ENCODE measurements at regions not wholly inside any gene's neighbourhood (a gene's known extent, or its start where the extent isn't known, plus 50 kb on each side); places are given as distances from the start of the nearest gene placed in this dataset.
A peak's percentile ranks its signal among the peaks of the same experiment; 100 is the strongest.

DNA sequence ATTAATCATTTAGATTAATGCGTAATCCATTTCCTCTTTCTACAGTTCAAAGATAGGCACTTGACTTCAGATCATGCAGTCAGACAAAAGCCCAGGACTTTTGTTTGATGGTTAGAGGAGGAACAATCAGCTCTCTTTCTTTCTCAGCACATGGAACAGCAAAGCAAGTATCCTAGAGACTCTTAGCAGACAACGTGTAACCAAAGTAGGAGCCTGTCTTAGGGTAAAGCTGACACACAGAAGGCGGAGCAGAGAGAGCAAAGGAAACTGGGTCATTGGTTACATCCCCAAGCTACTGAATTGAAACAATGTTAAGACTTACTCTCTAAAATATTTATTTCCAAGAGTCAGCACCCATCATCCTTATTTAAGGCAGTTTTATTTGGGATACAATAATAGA, 110.0 kb upstream of the HES1 start:
- H3K9me3 Mint-ChIP-seq: peaks cover 0 to 6% of the 10 kb centered on the region in 2 experiments; a peak in 1 of 5 replicates

More for the DNA sequence above, 110.0 kb upstream of the HES1 start:
- Histone ChIP-seq H2AFZ (ENCODE audit: low read length) (no peak overlapping the region), H4K5ac (ENCODE audit: insufficient read length, low read depth, low read length) (no peak overlapping the region), H3K56ac (ENCODE audit: insufficient read length, low read depth, low read length) (no peak overlapping the region), H4K91ac (ENCODE audit: insufficient read length, low read depth, low read length) (no peak overlapping the region), H3K4me1 (ENCODE audit: insufficient read depth, low read length) (no peaks in the 10 kb centered on the region), H2BK12ac (ENCODE audit: insufficient read length, low read depth, low read length) (no peak overlapping the region), H3K79me2 (ENCODE audit: insufficient read depth, low read length) (no peaks in the 10 kb centered on the region), H2AK5ac (ENCODE audit: insufficient read length, low read length) (no peak overlapping the region), H3K9ac (ENCODE audit: extremely low read depth, insufficient read length, low read length) (no peak overlapping the region), H3K27ac (ENCODE audit: insufficient read length, low read depth, low read length) (no peak overlapping the region), H3K4ac (ENCODE audit: low read depth, low read length) (no peak overlapping the region), H3T11ph (ENCODE audit: low read length) (no peak overlapping the region), H2BK20ac (ENCODE audit: low read depth, low read length, poor library complexity, severe bottlenecking) (no peak overlapping the region), H4K20me1 (ENCODE audit: control insufficient read depth, insufficient read depth, insufficient read length) (no peaks in the 10 kb centered on the region), H3K23me2 (ENCODE audit: insufficient read length, low read depth, low read length, poor library complexity, severe bottlenecking) (no peaks in the 10 kb centered on the region), H2BK5ac (ENCODE audit: insufficient read length, low read length) (no peak overlapping the region), H3K14ac (ENCODE audit: insufficient read depth, low read length) (no peak overlapping the region), H3K79me1 (ENCODE audit: insufficient read depth, low read depth, low read length, poor library complexity, severe bottlenecking) (no peaks in the 10 kb centered on the region), H3K4me2 (ENCODE audit: insufficient read depth, insufficient read length, low read length) (no peak overlapping the region), H3K18ac (ENCODE audit: insufficient read length, low read depth, low read length) (no peak overlapping the region), H2BK15ac (ENCODE audit: low read depth, low read length) (no peak overlapping the region), H4K8ac (replicated peaks; ENCODE audit: insufficient read length, low read depth, low read length) (no peak overlapping the region), H3K23ac (ENCODE audit: insufficient read length, low read depth, low read length) (no peak overlapping the region), H3K9me3 (ENCODE audit: control insufficient read depth, low read depth, low read length) (no peaks in the 10 kb centered on the region), H2BK120ac (ENCODE audit: low read depth, low read length, poor library complexity, severe bottlenecking) (no peak overlapping the region), H3K27me3 (ENCODE audit: insufficient read depth, low read length) (no peaks in the 10 kb centered on the region)
- no peaks in the 10 kb centered on the region; a peak in 1 of 7 replicates for H3K36me3 Mint-ChIP-seq (ENCODE audit: insufficient read depth in 1 of 3, low read depth in 3 of 3)
- H3K4me1 Mint-ChIP-seq: peaks cover 7 to 9% of the 10 kb centered on the region in 2 experiments
- whole genome bisulfite sequencing (ENCODE audit: extremely low coverage, insufficient read length, low lambda C conversion rate): no CpG with 5 or more reads among the region's 3 CpGs
- peaks cover 12% of the 10 kb centered on the region for H3K27me3 Mint-ChIP-seq (ENCODE audit: low read depth)
- TF ChIP-seq, protein P1, sequence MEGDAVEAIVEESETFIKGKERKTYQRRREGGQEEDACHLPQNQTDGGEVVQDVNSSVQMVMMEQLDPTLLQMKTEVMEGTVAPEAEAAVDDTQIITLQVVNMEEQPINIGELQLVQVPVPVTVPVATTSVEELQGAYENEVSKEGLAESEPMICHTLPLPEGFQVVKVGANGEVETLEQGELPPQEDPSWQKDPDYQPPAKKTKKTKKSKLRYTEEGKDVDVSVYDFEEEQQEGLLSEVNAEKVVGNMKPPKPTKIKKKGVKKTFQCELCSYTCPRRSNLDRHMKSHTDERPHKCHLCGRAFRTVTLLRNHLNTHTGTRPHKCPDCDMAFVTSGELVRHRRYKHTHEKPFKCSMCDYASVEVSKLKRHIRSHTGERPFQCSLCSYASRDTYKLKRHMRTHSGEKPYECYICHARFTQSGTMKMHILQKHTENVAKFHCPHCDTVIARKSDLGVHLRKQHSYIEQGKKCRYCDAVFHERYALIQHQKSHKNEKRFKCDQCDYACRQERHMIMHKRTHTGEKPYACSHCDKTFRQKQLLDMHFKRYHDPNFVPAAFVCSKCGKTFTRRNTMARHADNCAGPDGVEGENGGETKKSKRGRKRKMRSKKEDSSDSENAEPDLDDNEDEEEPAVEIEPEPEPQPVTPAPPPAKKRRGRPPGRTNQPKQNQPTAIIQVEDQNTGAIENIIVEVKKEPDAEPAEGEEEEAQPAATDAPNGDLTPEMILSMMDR (conservative IDR thresholded peaks at IDR 0.05): no peak
- no peak overlapping the region for H3K4me3 Mint-ChIP-seq
- DNase-seq: no peak
- peak overlapping the region in 1 of 3 experiments; percentile 24; a peak in 1 of 7 replicates for H3K27ac Mint-ChIP-seq

Data from H9 (cell line).